Tibial artery (tissue), 4 donors: ENCODE measurements at regions not wholly inside any gene's neighbourhood (a gene's known extent, or its start where the extent isn't known, plus 50 kb on each side); places are given as distances from the start of the nearest gene placed in this dataset.

ENCODE experiments used
- DNase-seq, 2 donors: peaks; one replicate each; pipeline ENCODE4 v3.0.0-alpha.2; 2019
- H3K27ac ChIP-seq, 2 donors: fragments of 200-600 bp; sonication (generic) in 1 of 2; 1 replicate in 1 of 2; 2 replicates in 1 of 2; pipeline ENCODE4 v1.5.1; 2018 to 2019; ENCODE audit warnings: mild to moderate bottlenecking in 1 of 2
- H3K27me3 ChIP-seq, 2 donors: fragments of 200-600 bp; sonication (generic) in 1 of 2; one replicate each; pipeline versions ENCODE4 v1.5.1 to v1.6.0; 2016 to 2019
- H3K36me3 ChIP-seq, 3 donors: fragments of 200-600 bp; sonication (generic) in 2 of 3; one replicate each; pipeline ENCODE4 v1.5.1; 2016 to 2019; ENCODE audit warnings: mild to moderate bottlenecking in 2 of 3
- H3K4me1 ChIP-seq, 4 donors: fragments of 200-600 bp; sonication (generic) in 2 of 4; 1 replicate in 3 of 4; 2 replicates in 1 of 4; pipeline ENCODE4 v1.5.1; 2016 to 2019
- H3K4me3 ChIP-seq, 2 donors: fragments of 200-600 bp; sonication (generic) in 1 of 2; 1 replicate in 1 of 2; 2 replicates in 1 of 2; pipeline ENCODE4 v1.5.1; 2018 to 2019; ENCODE audit warnings: mild to moderate bottlenecking in 2 of 2
- H3K9me3 ChIP-seq, 3 donors: fragments of 200-600 bp; sonication (generic) in 1 of 3; one replicate each; pipeline ENCODE4 v1.5.1; 2016 to 2019
- CTCF ChIP-seq, 2 experiments: fragments of 200-600 bp in 1 of 2; fragments of 450-650 bp in 1 of 2; IDR thresholded peaks; one replicate each; pipeline ENCODE4 v1.5.1; 2017 to 2019; ENCODE audit warnings: antibody characterized with exemption in 2 of 2, mild to moderate bottlenecking in 1 of 2, moderate library complexity in 1 of 2
- intact Hi-C: fragments of 100-400 bp; cut with DNase I; formaldehyde crosslinking; loops from one replicate; pipeline ENCODE4 v1.15.0; 2023; ENCODE audit warnings: low total_unique reads

GRCh38 chr13:50244355-50244712 lies 229.1 kb downstream of the KCNRG start:
- no peaks in the 10 kb centered on the region for H3K27me3 ChIP-seq
- H3K4me3 ChIP-seq, result no peak overlapping the region
- TF ChIP-seq CTCF (IDR thresholded peaks at IDR 0.05), result no peak
- DNase-seq, result no peak
- no peaks in the 10 kb centered on the region for H3K9me3 ChIP-seq
- H3K4me1 ChIP-seq, result peaks cover 0 to 19% (median 0%) of the 10 kb centered on the region in 4 donors
- intact Hi-C loops, result no loop called here
- H3K36me3 ChIP-seq, result no peaks in the 10 kb centered on the region
- no peak overlapping the region for H3K27ac ChIP-seq

GRCh38 chr13:50244713-50245574 lies 229.7 kb downstream of the KCNRG start:
- peaks cover 0 to 19% (median 0%) of the 10 kb centered on the region in 4 donors for H3K4me1 ChIP-seq
- no peaks in the 10 kb centered on the region for H3K36me3 ChIP-seq
- H3K9me3 ChIP-seq, result no peaks in the 10 kb centered on the region
- intact Hi-C loops, result no loop called here
- no peak for TF ChIP-seq CTCF (IDR thresholded peaks at IDR 0.05)
- H3K27ac ChIP-seq, result no peak overlapping the region
- no peaks in the 10 kb centered on the region for H3K27me3 ChIP-seq
- DNase-seq, result no peak
- H3K4me3 ChIP-seq, result no peak overlapping the region

GRCh38 chr13:50247223-50247622 lies 232.0 kb downstream of the KCNRG start:
- Histone ChIP-seq H3K4me1 (peaks cover 0 to 19% (median 0%) of the 10 kb centered on the region in 4 donors), H3K4me3 (no peak overlapping the region), H3K36me3 (no peaks in the 10 kb centered on the region), H3K9me3 (no peaks in the 10 kb centered on the region), H3K27me3 (no peaks in the 10 kb centered on the region), H3K27ac (no peak overlapping the region)
- no peak for TF ChIP-seq CTCF (IDR thresholded peaks at IDR 0.05)
- DNase-seq, result no peak
- intact Hi-C loops, result no loop called here

GRCh38 chr13:50248516-50249143 lies 233.4 kb downstream of the KCNRG start:
- H3K9me3 ChIP-seq, result no peaks in the 10 kb centered on the region
- H3K36me3 ChIP-seq, result no peaks in the 10 kb centered on the region
- DNase-seq, result no peak
- TF ChIP-seq CTCF (IDR thresholded peaks at IDR 0.05), result no peak
- peaks cover 0 to 19% (median 0%) of the 10 kb centered on the region in 4 donors for H3K4me1 ChIP-seq
- H3K27me3 ChIP-seq, result no peaks in the 10 kb centered on the region
- H3K4me3 ChIP-seq, result no peak overlapping the region
- no peak overlapping the region for H3K27ac ChIP-seq
- intact Hi-C loops, result no loop called here

GRCh38 chr13:50249144-50249521 lies 233.9 kb downstream of the KCNRG start:
- DNase-seq, result no peak
- intact Hi-C loops, result no loop called here
- H3K4me3 ChIP-seq, result no peak overlapping the region
- no peaks in the 10 kb centered on the region for H3K9me3 ChIP-seq
- H3K36me3 ChIP-seq, result no peaks in the 10 kb centered on the region
- no peak for TF ChIP-seq CTCF (IDR thresholded peaks at IDR 0.05)
- no peaks in the 10 kb centered on the region for H3K27me3 ChIP-seq
- H3K4me1 ChIP-seq, result peaks cover 0 to 15% (median 0%) of the 10 kb centered on the region in 4 donors
- no peak overlapping the region for H3K27ac ChIP-seq
